ENCODE measurements at regions not wholly inside any gene's neighbourhood (a gene's known extent, or its start where the extent isn't known, plus 50 kb on each side); places are given as distances from the start of the nearest gene placed in this dataset.

DNA sequence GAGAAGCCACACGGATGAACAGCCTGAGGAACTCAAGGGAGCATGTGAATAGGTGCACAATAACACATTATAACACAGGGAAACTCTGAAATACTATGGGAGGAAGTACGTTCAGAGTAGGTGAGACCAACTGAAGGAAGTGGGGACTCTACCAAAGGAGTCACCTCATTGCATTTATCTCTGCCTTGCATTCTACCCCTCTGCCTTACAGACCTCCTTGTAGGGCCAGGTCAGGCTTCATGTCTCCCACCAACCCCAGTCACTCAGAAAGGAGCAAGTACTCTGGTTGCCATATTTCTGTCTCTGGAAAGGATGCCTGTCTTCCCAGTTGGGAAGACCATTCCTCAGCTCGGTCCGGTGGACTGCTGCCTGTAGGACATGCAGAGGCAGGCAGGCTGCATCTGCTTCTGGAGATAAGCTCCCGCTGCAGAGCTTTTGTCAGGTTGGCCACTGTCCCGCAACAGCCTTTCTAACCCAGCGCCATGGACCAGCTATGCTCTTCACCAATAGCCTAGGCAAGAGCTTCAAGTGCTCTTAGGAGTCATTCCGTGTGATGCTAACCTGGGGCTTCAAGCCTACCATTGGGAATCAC lies 51.6 kb upstream of the ASIP start:
- Mint-ChIP-seq H3K36me3 (no peaks in the 10 kb centered on the region), H3K27ac (no peak overlapping the region), H3K9me3 (no peaks in the 10 kb centered on the region), H3K4me1 (ENCODE audit: low read depth) (peaks cover 4% of the 10 kb centered on the region), H3K27me3 (peaks cover 9% of the 10 kb centered on the region), H3K4me3 (no peak overlapping the region)
- intact Hi-C loops (cut with micrococcal nuclease): no loop called here
- ChIA-PET CTCF (interaction anchor here (0.6 to 1.7 kb wide), 3 partner anchors 107 to 319 kb away, joined by 4 to 6 read pairs (median 5); no protein-coding TSS in a partner anchor), POLR2A (no interaction called here)
- no peak for DNase-seq

DNA sequence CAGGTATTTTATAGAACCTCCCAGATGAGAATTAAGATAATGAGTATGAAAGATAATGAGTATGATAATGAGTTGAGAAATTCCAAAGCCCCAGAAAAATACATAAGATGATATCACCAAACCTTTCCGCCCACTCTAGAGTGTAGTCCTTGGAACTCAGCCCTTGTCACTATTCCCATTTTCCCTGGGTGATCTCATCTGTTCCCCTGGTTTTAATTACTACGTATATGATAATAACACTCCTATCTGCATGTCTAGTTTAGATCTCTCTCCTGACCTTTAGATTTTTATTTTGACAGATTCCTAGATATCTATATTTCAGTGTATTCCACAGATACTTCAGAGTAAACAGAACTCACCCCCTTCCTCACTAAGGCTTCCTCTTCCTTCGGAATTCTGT lies 51.0 kb upstream of the ASIP start:
- ChIA-PET CTCF (interaction anchor here (0.8 to 1.7 kb wide), 13 partner anchors 8 to 579 kb away, joined by 3 to 6 read pairs (median 4); no protein-coding TSS in a partner anchor), POLR2A (no interaction called here)
- H3K27ac Mint-ChIP-seq: no peak overlapping the region

DNA sequence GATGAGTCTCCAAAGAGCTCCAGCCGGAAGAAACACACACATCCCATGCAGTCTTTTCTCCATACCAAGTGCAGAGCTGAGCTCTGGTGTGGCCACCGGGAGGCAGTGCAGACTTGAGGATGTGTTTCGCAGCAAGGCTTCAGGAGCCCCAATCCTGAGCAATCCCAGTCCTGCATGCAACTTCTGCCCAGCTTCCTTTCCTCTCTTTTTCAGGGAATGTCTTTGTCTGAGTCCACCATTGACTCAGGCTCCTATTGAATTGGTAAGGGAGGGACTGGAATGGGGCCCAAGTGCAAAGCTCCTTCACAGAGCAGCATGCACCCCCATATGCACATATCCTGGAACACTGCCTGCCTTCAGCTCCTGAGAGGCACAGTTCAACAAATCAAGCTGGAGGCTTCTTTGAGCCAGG lies 50.5 kb upstream of the ASIP start:
- H3K4me1 Mint-ChIP-seq (ENCODE audit: low read depth): peaks cover 8% of the 10 kb centered on the region
- no peaks in the 10 kb centered on the region for H3K36me3 Mint-ChIP-seq
- peak; percentile 60 for DNase-seq
- H3K9me3 Mint-ChIP-seq: no peaks in the 10 kb centered on the region
- ChIA-PET CTCF (interaction anchor here (0.8 to 1.7 kb wide), 13 partner anchors 9 to 579 kb away, joined by 3 to 6 read pairs (median 4); no protein-coding TSS in a partner anchor), POLR2A (no interaction called here)
- intact Hi-C loops (cut with micrococcal nuclease): no loop called here
- no peak overlapping the region for H3K4me3 Mint-ChIP-seq
- H3K27me3 Mint-ChIP-seq: peaks cover 9% of the 10 kb centered on the region
- no peak overlapping the region for H3K27ac Mint-ChIP-seq

More for the DNA sequence above, 51.0 kb upstream of the ASIP start:
- H3K4me1 Mint-ChIP-seq (ENCODE audit: low read depth): peaks cover 8% of the 10 kb centered on the region
- DNase-seq: no peak
- H3K9me3 Mint-ChIP-seq: no peaks in the 10 kb centered on the region
- intact Hi-C loops (cut with micrococcal nuclease): no loop called here
- no peaks in the 10 kb centered on the region for H3K36me3 Mint-ChIP-seq
- H3K27me3 Mint-ChIP-seq: peaks cover 7% of the 10 kb centered on the region
- H3K4me3 Mint-ChIP-seq: no peak overlapping the region
